Panc1 (cell line): ENCODE measurements at regions not wholly inside any gene's neighbourhood (a gene's known extent, or its start where the extent isn't known, plus 50 kb on each side); places are given as distances from the start of the nearest gene placed in this dataset.

ENCODE experiments used
- ATAC-seq: fragments of 200-7000 bp; cut with Tn5 transposase; 2 replicates; pipeline ENCODE4 v1.9.1; 2020; ENCODE audit warnings: mild to moderate bottlenecking, moderate library complexity
- BruUV-seq: library from RNA; stranded (reverse); fragments of 400-500 nt; replicated peaks from 2 replicates; lab custom pipeline; 2021; lab: Mats Ljungman, UMichigan
- CTCF ChIA-PET: fragments of 300-600 bp; sonication (Branson Sonifier 250); formaldehyde crosslinking; loops from one replicate; lab custom pipeline; 2022; ENCODE audit warnings: antibody characterized with exemption; lab: Charles Lee
- POLR2A ChIA-PET: fragments of 300-600 bp; sonication (Branson Sonifier 250); formaldehyde crosslinking; loops from one replicate; lab custom pipeline; 2022; ENCODE audit warnings: antibody characterized with exemption; lab: Charles Lee
- DNase-seq: peaks from one replicate; pipeline ENCODE4 v3.0.0-alpha.2; 2010; ENCODE audit warnings: low read depth, low spot score
- H3K27ac ChIP-seq: 2 replicates; pipeline ENCODE4 v1.5.1; 2011; ENCODE audit warnings: mild to moderate bottlenecking, low read length, inconsistent platforms
- H3K27me3 ChIP-seq: fragments of 200-500 bp; sonication (Bioruptor generic); 2 replicates; pipeline ENCODE4 v1.6.0; 2014; ENCODE audit warnings: low read length, inconsistent platforms; ENCODE audit not compliant: control insufficient read depth, insufficient read depth
- H3K36me3 ChIP-seq: fragments of 200-500 bp; sonication (Bioruptor generic); 2 replicates; pipeline ENCODE4 v1.5.1; 2014; ENCODE audit warnings: inconsistent platforms, mild to moderate bottlenecking, low read length, moderate library complexity; ENCODE audit not compliant: control insufficient read depth, insufficient read depth
- H3K4me1 ChIP-seq: 2 replicates; pipeline ENCODE4 v1.5.1; 2011; ENCODE audit warnings: inconsistent platforms, mild to moderate bottlenecking, low read length, moderate library complexity; ENCODE audit not compliant: control insufficient read depth, insufficient read depth
- H3K4me3 ChIP-seq, 2 experiments: 2 replicates each; pipeline ENCODE4 v1.5.1; 2011 to 2012; ENCODE audit warnings: low read depth in 2 of 2, low read length in 2 of 2, mild to moderate bottlenecking in 2 of 2, inconsistent platforms in 1 of 2, moderate library complexity in 1 of 2
- H3K9me3 ChIP-seq: fragments of 200-500 bp; sonication (Bioruptor generic); 2 replicates; pipeline ENCODE4 v1.5.1; 2014; ENCODE audit warnings: low read depth, mild to moderate bottlenecking, inconsistent platforms, low read length, moderate library complexity; ENCODE audit not compliant: control insufficient read depth, insufficient read depth
- POLR2AphosphoS5 ChIP-seq: IDR thresholded peaks from 2 replicates; pipeline ENCODE4 v1.6.1; 2012; ENCODE audit warnings: mild to moderate bottlenecking, low read depth, low read length, moderate library complexity
- REST ChIP-seq, 2 experiments: IDR thresholded peaks; 2 replicates each; pipeline ENCODE4 v1.6.1; 2011 to 2012; ENCODE audit warnings: low read depth in 2 of 2, control low read depth in 1 of 2, low read length in 1 of 2, mild to moderate bottlenecking in 1 of 2, moderate library complexity in 1 of 2; ENCODE audit not compliant: insufficient read depth in 1 of 2
- SIN3A ChIP-seq: IDR thresholded peaks from 2 replicates; pipeline ENCODE4 v1.6.1; 2012; ENCODE audit warnings: low read depth, mild to moderate bottlenecking, low read length, moderate library complexity, borderline replicate concordance; ENCODE audit not compliant: insufficient read depth
- TCF7L2 ChIP-seq: IDR thresholded peaks from 2 replicates; pipeline ENCODE4 v1.6.1; 2011; ENCODE audit warnings: mild to moderate bottlenecking, low read depth, low read length, inconsistent platforms
- in situ Hi-C: cut with HindIII; loops from 2 replicates; pipeline ENCODE4 v1.10.0; 2016; ENCODE audit warnings: low sequenced_read_pairs, low pct_unique_long_range_greater_than_20kb
- intact Hi-C: fragments of 100-400 bp; cut with micrococcal nuclease; formaldehyde crosslinking; loops from one replicate; pipeline ENCODE4 v1.10.0; 2022; ENCODE audit not compliant: unreplicated experiment
- TF ChIP-seq, protein P1 (sequence below): fragments of 450-650 bp; IDR thresholded peaks from 2 replicates; pipeline ENCODE4 v1.5.1; 2017; ENCODE audit warnings: mild to moderate bottlenecking

- POLR2A ChIA-PET, result no interaction called here
- no peaks in the 10 kb centered on the region for H3K27me3 ChIP-seq
Measured at GRCh38 chr10:78903341-78903940, 165.3 kb upstream of the ZMIZ1 start.

GRCh38 chr10:78904196-78904595 is 164.6 kb upstream of the ZMIZ1 start:
- BruUV-seq, result no TSS peak
- no peak for ATAC-seq
- in situ Hi-C loops, result no loop called here

More at GRCh38 chr10:78903341-78903940, 165.3 kb upstream of the ZMIZ1 start:
- TF ChIP-seq TCF7L2 (no peak), SIN3A (no peak)
- Histone ChIP-seq H3K36me3 (no peaks in the 10 kb centered on the region), H3K9me3 (no peaks in the 10 kb centered on the region), H3K4me1 (no peaks in the 10 kb centered on the region), H3K27ac (no peak overlapping the region), H3K4me3 (no peak overlapping the region)
- CTCF ChIA-PET, result no interaction called here
- intact Hi-C loops, result no loop called here
- ATAC-seq (no peak), DNase-seq (no peak)
- BruUV-seq, result no TSS peak
- in situ Hi-C loops, result no loop called here

More at GRCh38 chr10:78904196-78904595, 164.6 kb upstream of the ZMIZ1 start:
- H3K27me3 ChIP-seq, result no peaks in the 10 kb centered on the region
- ChIA-PET CTCF (no interaction called here), POLR2A (no interaction called here)
- H3K36me3 ChIP-seq, result no peaks in the 10 kb centered on the region
- no peak overlapping the region for H3K27ac ChIP-seq
- no peak for TF ChIP-seq TCF7L2
- no peak for TF ChIP-seq SIN3A
- TF ChIP-seq, protein P1, sequence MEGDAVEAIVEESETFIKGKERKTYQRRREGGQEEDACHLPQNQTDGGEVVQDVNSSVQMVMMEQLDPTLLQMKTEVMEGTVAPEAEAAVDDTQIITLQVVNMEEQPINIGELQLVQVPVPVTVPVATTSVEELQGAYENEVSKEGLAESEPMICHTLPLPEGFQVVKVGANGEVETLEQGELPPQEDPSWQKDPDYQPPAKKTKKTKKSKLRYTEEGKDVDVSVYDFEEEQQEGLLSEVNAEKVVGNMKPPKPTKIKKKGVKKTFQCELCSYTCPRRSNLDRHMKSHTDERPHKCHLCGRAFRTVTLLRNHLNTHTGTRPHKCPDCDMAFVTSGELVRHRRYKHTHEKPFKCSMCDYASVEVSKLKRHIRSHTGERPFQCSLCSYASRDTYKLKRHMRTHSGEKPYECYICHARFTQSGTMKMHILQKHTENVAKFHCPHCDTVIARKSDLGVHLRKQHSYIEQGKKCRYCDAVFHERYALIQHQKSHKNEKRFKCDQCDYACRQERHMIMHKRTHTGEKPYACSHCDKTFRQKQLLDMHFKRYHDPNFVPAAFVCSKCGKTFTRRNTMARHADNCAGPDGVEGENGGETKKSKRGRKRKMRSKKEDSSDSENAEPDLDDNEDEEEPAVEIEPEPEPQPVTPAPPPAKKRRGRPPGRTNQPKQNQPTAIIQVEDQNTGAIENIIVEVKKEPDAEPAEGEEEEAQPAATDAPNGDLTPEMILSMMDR, result no peak
- no peak for TF ChIP-seq REST (IDR thresholded peaks at IDR 0.05; ENCODE audit: insufficient read depth in 1 of 2, low read depth in 2 of 2, low read length in 1 of 2)
- no peak for TF ChIP-seq POLR2AphosphoS5
- no peaks in the 10 kb centered on the region for H3K4me1 ChIP-seq
- no peak for DNase-seq
- intact Hi-C loops, result no loop called here
- no peak overlapping the region for H3K4me3 ChIP-seq
- H3K9me3 ChIP-seq, result no peaks in the 10 kb centered on the region
